Fibroblast of lung (primary cell): ENCODE measurements at regions not wholly inside any gene's neighbourhood (a gene's known extent, or its start where the extent isn't known, plus 50 kb on each side); places are given as distances from the start of the nearest gene placed in this dataset.

Source experiments
- DNase-seq, 2 donors: peaks; one replicate each; pipeline versions ENCODE4 v3.0.0 to v3.0.0-alpha.2; 2010; ENCODE audit warnings: low read depth in 2 of 2
- H2AFZ ChIP-seq: 2 replicates; pipeline ENCODE4 v1.5.1; 2012; ENCODE audit warnings: low read length, control low read depth, inconsistent platforms
- H3K27ac ChIP-seq: 2 replicates; pipeline ENCODE4 v1.5.1; 2011; ENCODE audit warnings: low read length, control low read depth; ENCODE audit not compliant: insufficient read depth
- H3K27me3 ChIP-seq: 2 replicates; pipeline ENCODE4 v1.5.1; 2011; ENCODE audit warnings: mild to moderate bottlenecking, low read length; ENCODE audit not compliant: control insufficient read depth, insufficient read depth
- H3K36me3 ChIP-seq: 2 replicates; pipeline ENCODE4 v1.5.1; 2011; ENCODE audit warnings: low read length; ENCODE audit not compliant: control insufficient read depth, insufficient read depth
- H3K4me1 ChIP-seq: 2 replicates; pipeline ENCODE4 v1.5.1; 2011; ENCODE audit warnings: low read length; ENCODE audit not compliant: control insufficient read depth, insufficient read depth; ENCODE audit errors: extremely low read depth
- H3K4me2 ChIP-seq: 2 replicates; pipeline ENCODE4 v1.5.1; 2011; ENCODE audit warnings: low read length, control low read depth; ENCODE audit not compliant: insufficient read depth; ENCODE audit errors: extremely low read depth
- H3K4me3 ChIP-seq, 4 experiments: fragments of 200-600 bp in 1 of 4; sonication (generic) in 1 of 4; replicated peaks in 1 of 4; 2 replicates each; pipeline ENCODE4 v1.5.1; 2011 to 2016; ENCODE audit warnings: low read length in 4 of 4, low read depth in 3 of 4, mild to moderate bottlenecking in 3 of 4, control low read depth in 2 of 4, inconsistent platforms in 1 of 4, mixed read lengths in 1 of 4; ENCODE audit not compliant: insufficient read depth in 1 of 4; ENCODE audit errors: control extremely low read depth in 1 of 4
- H3K79me2 ChIP-seq: 2 replicates; pipeline ENCODE4 v1.5.1; 2012; ENCODE audit warnings: mild to moderate bottlenecking, low read length, inconsistent platforms; ENCODE audit not compliant: control insufficient read depth, insufficient read depth
- H3K9ac ChIP-seq: 2 replicates; pipeline ENCODE4 v1.5.1; 2011; ENCODE audit warnings: mild to moderate bottlenecking, low read length, control low read depth; ENCODE audit not compliant: insufficient read depth
- H3K9me3 ChIP-seq: 2 replicates; pipeline ENCODE4 v1.5.1; 2012; ENCODE audit warnings: low read depth, low read length; ENCODE audit not compliant: control insufficient read depth, insufficient read depth
- H4K20me1 ChIP-seq: 2 replicates; pipeline ENCODE4 v1.5.1; 2011; ENCODE audit warnings: low read length; ENCODE audit not compliant: control insufficient read depth, insufficient read depth; ENCODE audit errors: extremely low read depth
- CTCF ChIP-seq, 2 donors: IDR thresholded peaks in 1 of 2; conservative IDR thresholded peaks in 1 of 2; 1 replicate in 1 of 2; 2 replicates in 1 of 2; pipeline ENCODE4 v1.5.1; 2011 to 2012; ENCODE audit warnings: low read length in 2 of 2, control low read depth in 1 of 2, inconsistent platforms in 1 of 2, low read depth in 1 of 2, mild to moderate bottlenecking in 1 of 2
- EZH2 ChIP-seq: IDR thresholded peaks from 2 replicates; pipeline ENCODE4 v1.5.1; 2012; ENCODE audit warnings: low read length, control low read depth, mild to moderate bottlenecking; ENCODE audit errors: missing control alignments

GRCh38 chr11:56819916-56820315, 71.4 kb upstream of the OR9G4 start:
- no peaks in the 10 kb centered on the region for H3K27me3 ChIP-seq
- no peaks in the 10 kb centered on the region for H3K36me3 ChIP-seq
- H3K4me1 ChIP-seq = no peaks in the 10 kb centered on the region
- H2AFZ ChIP-seq = no peak overlapping the region
- no peaks in the 10 kb centered on the region for H3K9me3 ChIP-seq
- H3K4me2 ChIP-seq = no peak overlapping the region
- no peaks in the 10 kb centered on the region for H3K79me2 ChIP-seq
- no peak overlapping the region for H3K9ac ChIP-seq
- DNase-seq = peak in 1 of 2 donors; percentile 17
- H4K20me1 ChIP-seq = no peaks in the 10 kb centered on the region
- no peak overlapping the region for H3K4me3 ChIP-seq
- no peak overlapping the region for H3K27ac ChIP-seq
- TF ChIP-seq EZH2 (no peak), CTCF (conservative IDR thresholded peaks at IDR 0.05 in 1 of 2, IDR thresholded peaks at IDR 0.05 in 1 of 2; ENCODE audit: low read depth in 1 of 2, low read length in 2 of 2) (no peak)

DNA sequence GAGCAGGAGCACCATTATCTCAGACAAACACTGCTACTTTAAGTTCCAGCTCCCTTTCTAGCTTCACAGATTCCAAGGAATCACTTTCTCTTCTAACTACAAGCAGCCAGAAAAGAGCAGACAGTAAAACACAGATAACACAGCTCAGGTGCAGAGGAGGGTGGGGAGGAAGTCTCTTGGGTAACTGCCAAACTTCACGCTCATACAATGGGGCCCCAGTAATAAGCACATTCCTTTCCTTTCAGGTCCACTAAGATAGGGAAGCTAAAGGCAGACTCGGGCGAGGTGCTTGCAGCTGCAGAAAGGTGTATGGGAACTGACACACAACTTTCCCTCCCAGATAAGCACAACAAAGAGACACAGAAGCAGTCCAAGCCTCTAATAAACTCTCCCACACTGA, 69.2 kb upstream of the OR9G4 start:
- Histone ChIP-seq H3K9me3 (no peaks in the 10 kb centered on the region), H3K36me3 (no peaks in the 10 kb centered on the region)
- TF ChIP-seq CTCF (conservative IDR thresholded peaks at IDR 0.05 in 1 of 2, IDR thresholded peaks at IDR 0.05 in 1 of 2; ENCODE audit: low read depth in 1 of 2, low read length in 2 of 2) (no peak), EZH2 (no peak)

DNA sequence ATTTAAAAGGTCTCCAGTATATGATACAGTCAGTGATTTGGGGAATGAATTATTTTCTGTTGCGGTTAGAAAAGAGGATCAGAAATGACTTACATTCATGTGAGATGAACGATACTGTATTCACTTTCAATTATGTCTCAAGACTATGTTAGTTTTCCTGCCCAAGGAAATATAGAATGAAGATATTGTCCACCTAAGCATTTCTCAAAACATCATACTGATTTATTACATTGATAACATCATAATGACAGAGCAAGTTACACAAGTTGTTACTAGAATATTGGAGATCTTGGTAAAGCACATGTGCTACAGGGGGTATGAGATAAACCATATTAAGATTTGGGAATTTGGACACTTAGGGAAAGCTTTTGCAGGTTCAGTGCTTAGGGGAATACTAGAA, 67.8 kb upstream of the OR9G4 start:
- Histone ChIP-seq H4K20me1 (no peaks in the 10 kb centered on the region), H3K9ac (no peak overlapping the region), H3K36me3 (no peaks in the 10 kb centered on the region), H2AFZ (no peak overlapping the region), H3K79me2 (no peaks in the 10 kb centered on the region), H3K9me3 (no peaks in the 10 kb centered on the region), H3K4me3 (no peak overlapping the region), H3K4me1 (no peaks in the 10 kb centered on the region), H3K4me2 (no peak overlapping the region), H3K27me3 (no peaks in the 10 kb centered on the region), H3K27ac (no peak overlapping the region)
- DNase-seq = no peak
- TF ChIP-seq EZH2 = no peak
- TF ChIP-seq CTCF (conservative IDR thresholded peaks at IDR 0.05 in 1 of 2, IDR thresholded peaks at IDR 0.05 in 1 of 2; ENCODE audit: low read depth in 1 of 2, low read length in 2 of 2) = no peak

More for the DNA sequence above, 69.2 kb upstream of the OR9G4 start:
- no peaks in the 10 kb centered on the region for H3K79me2 ChIP-seq
- H3K27ac ChIP-seq = no peak overlapping the region
- no peak overlapping the region for H3K4me3 ChIP-seq
- H3K4me1 ChIP-seq = no peaks in the 10 kb centered on the region
- H3K4me2 ChIP-seq = no peak overlapping the region
- no peak overlapping the region for H3K9ac ChIP-seq
- no peak overlapping the region for H2AFZ ChIP-seq
- H4K20me1 ChIP-seq = no peaks in the 10 kb centered on the region
- H3K27me3 ChIP-seq = no peaks in the 10 kb centered on the region
- DNase-seq = no peak
